RWPE1 (cell line): ENCODE measurements at regions not wholly inside any gene's neighbourhood (a gene's known extent, or its start where the extent isn't known, plus 50 kb on each side); places are given as distances from the start of the nearest gene placed in this dataset.

Experiments
- CTCF ChIA-PET: fragments of 350-600 bp; sonication (Branson Sonifier 250); formaldehyde crosslinking; extraction: SDS; loops from one replicate; lab custom pipeline; 2021; lab: Yijun Ruan, JAX
- POLR2A ChIA-PET: fragments of 400-600 bp; formaldehyde crosslinking; extraction: SDS; loops from one replicate; lab custom pipeline; 2020; ENCODE audit warnings: antibody characterized with exemption; ENCODE audit not compliant: low non-redundant PET; lab: Yijun Ruan, JAX
- DNase-seq: peaks from one replicate; pipeline ENCODE4 v3.0.0; 2012; ENCODE audit warnings: low spot score
- H3K27ac ChIP-seq: fragments of 450-650 bp; 2 replicates; pipeline ENCODE4 v1.5.1; 2017
- CTCF ChIP-seq: fragments of 450-650 bp; conservative IDR thresholded peaks from 2 replicates; pipeline ENCODE4 v1.5.1; 2017; ENCODE audit warnings: low read depth, mild to moderate bottlenecking

GRCh38 chr19:31089681-31090080 lies 259.6 kb downstream of the TSHZ3 start:
- no peak overlapping the region for H3K27ac ChIP-seq
- no peak for TF ChIP-seq CTCF
- no peak for DNase-seq
- POLR2A ChIA-PET = no interaction called here
- CTCF ChIA-PET = no interaction called here

GRCh38 chr19:31085125-31085524 lies 264.1 kb downstream of the TSHZ3 start:
- no peak for TF ChIP-seq CTCF
- H3K27ac ChIP-seq = no peak overlapping the region
- no peak for DNase-seq
- ChIA-PET POLR2A (no interaction called here), CTCF (no interaction called here)

GRCh38 chr19:31083105-31083504 lies 266.1 kb downstream of the TSHZ3 start:
- POLR2A ChIA-PET = no interaction called here
- no peak for TF ChIP-seq CTCF
- DNase-seq = no peak
- CTCF ChIA-PET = interaction anchor here (0.6 kb wide), 1 partner anchor 1128 kb away, joined by 3 read pairs; no protein-coding TSS in a partner anchor
- no peak overlapping the region for H3K27ac ChIP-seq

- ChIA-PET POLR2A (no interaction called here), CTCF (interaction anchor here (0.7 kb wide), 1 partner anchor 1154 kb away, joined by 3 read pairs; no protein-coding TSS in a partner anchor)
- H3K27ac ChIP-seq = no peak overlapping the region
- TF ChIP-seq CTCF = no peak
- no peak for DNase-seq
These were observed 274.0 kb downstream of the TSHZ3 start for GRCh38 chr19:31075146-31075655.

GRCh38 chr19:31074199-31075125 lies 274.8 kb downstream of the TSHZ3 start:
- H3K27ac ChIP-seq = no peak overlapping the region
- DNase-seq = no peak
- TF ChIP-seq CTCF = no peak
- POLR2A ChIA-PET = no interaction called here
- CTCF ChIA-PET = interaction anchor here (0.7 kb wide), 1 partner anchor 1154 kb away, joined by 3 read pairs; no protein-coding TSS in a partner anchor

GRCh38 chr19:31073485-31074198 lies 275.6 kb downstream of the TSHZ3 start:
- ChIA-PET CTCF (no interaction called here), POLR2A (no interaction called here)
- no peak overlapping the region for H3K27ac ChIP-seq
- no peak for DNase-seq
- TF ChIP-seq CTCF = no peak
